ENCODE measurements at regions not wholly inside any gene's neighbourhood (a gene's known extent, or its start where the extent isn't known, plus 50 kb on each side); places are given as distances from the start of the nearest gene placed in this dataset.

DNA sequence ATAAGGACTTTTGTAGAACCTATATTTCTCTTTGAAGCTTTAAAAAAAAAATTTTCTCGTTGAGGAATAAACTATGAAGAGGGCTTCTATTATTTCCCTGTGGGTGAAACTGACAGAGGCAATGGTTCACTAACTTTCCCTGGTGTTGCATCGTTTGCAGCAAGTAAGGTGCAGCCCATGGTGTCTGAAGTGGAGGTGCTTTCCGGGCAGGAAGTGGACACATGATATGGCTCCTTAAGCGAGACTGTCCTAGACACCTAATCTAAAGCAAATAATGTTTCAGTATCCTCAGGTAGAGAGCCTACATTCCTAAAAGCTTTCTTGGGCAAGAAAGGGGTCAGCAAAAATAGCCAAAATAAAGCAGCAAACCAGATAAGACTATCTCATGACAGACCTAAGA is 437.6 kb upstream of the ARGLU1 start:
- TF ChIP-seq CTCF (IDR thresholded peaks at IDR 0.05; ENCODE audit: extremely low read depth in 1 of 2, insufficient read depth in 1 of 2, low read depth in 1 of 2, low read length in 2 of 2) = no peak
- no peak for TF ChIP-seq POLR2A (IDR thresholded peaks at IDR 0.05; ENCODE audit: low read depth, low read length)
- TF ChIP-seq POLR2AphosphoS5 (IDR thresholded peaks at IDR 0.05; ENCODE audit: insufficient read depth, low read depth, low read length) = no peak
- TF ChIP-seq, protein P1, sequence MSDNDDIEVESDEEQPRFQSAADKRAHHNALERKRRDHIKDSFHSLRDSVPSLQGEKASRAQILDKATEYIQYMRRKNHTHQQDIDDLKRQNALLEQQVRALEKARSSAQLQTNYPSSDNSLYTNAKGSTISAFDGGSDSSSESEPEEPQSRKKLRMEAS (IDR thresholded peaks at IDR 0.05; ENCODE audit: insufficient read depth, insufficient read length) = no peak
